Coronary artery (tissue), 2 donors: ENCODE measurements at regions not wholly inside any gene's neighbourhood (a gene's known extent, or its start where the extent isn't known, plus 50 kb on each side); places are given as distances from the start of the nearest gene placed in this dataset.

Source experiments
- DNase-seq: peaks from one replicate; pipeline ENCODE4 v3.0.0-alpha.2; 2017; ENCODE audit warnings: low spot score
- H3K27ac ChIP-seq, 2 donors: fragments of 200-600 bp; sonication (generic); one replicate each; pipeline ENCODE4 v1.5.1; 2016 to 2019
- H3K4me3 ChIP-seq: fragments of 200-600 bp; sonication (generic); 2 replicates; pipeline ENCODE4 v1.5.1; 2016; ENCODE audit warnings: mild to moderate bottlenecking, moderate library complexity
- CTCF ChIP-seq: fragments of 200-600 bp; sonication (generic); IDR thresholded peaks from one replicate; pipeline ENCODE4 v1.5.1; 2019; ENCODE audit warnings: antibody characterized with exemption

DNA sequence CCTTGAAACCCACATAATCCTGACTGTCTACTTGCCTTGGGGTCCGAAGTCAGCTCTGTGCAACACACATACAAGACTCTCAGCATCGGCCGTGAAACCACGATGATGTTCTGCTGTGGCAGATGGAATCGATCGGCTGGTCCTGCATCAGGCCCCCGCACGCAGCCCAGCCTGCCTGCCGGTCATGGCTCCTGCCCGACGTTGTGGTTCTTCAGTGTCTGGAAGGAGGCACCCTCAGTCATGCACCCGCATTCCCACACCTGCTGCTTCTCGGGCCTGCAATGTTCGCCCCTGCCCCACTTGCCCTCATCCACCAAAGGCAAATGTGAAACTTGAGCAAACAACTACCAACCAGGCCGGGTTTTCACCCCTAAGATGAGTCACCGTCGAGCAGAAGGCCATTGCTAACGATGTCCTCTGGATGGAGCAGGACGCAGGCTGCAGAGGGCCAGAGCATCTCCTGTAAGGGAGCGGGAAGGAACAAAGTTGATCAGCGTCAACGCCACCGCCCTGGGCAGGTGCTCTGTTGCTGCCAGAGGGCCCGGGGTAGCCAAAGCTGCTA is 128.9 kb upstream of the PDE10A start:
- Histone ChIP-seq H3K27ac (no peak overlapping the region), H3K4me3 (no peak overlapping the region)
- TF ChIP-seq CTCF = no peak
- no peak for DNase-seq

DNA sequence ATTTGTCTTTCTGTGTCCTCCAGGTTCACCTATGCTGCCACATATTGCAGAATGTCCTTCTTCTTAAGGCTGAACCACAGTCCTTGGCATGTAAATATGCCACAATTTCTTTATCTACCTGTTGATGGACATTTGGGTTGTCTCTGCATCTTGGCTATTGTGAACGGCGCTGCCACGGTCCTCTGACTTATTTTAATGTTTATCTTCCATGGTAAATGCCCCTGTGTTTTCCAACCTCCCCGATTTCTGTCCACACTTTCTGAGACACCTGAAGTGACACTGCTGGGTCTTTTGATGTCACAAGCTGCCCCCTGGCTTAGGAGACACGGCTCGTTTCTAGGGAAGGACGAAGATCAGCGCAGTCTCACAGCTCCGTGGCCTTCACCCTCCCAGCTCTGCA is 128.3 kb upstream of the PDE10A start:
- Histone ChIP-seq H3K4me3 (no peak overlapping the region), H3K27ac (no peak overlapping the region)
- no peak for DNase-seq
- TF ChIP-seq CTCF = no peak

GRCh38 chr6:165782812-165783211 is 119.8 kb upstream of the PDE10A start:
- no peak overlapping the region for H3K27ac ChIP-seq
- DNase-seq = no peak
- H3K4me3 ChIP-seq = no peak overlapping the region
- no peak for TF ChIP-seq CTCF

GRCh38 chr6:165782134-165782533 is 119.1 kb upstream of the PDE10A start:
- TF ChIP-seq CTCF = no peak
- Histone ChIP-seq H3K4me3 (no peak overlapping the region), H3K27ac (no peak overlapping the region)
- no peak for DNase-seq

- Histone ChIP-seq H3K4me3 (no peak overlapping the region), H3K27ac (no peak overlapping the region)
- no peak for DNase-seq
- no peak for TF ChIP-seq CTCF
Observed at GRCh38 chr6:165777680-165778079, 114.6 kb upstream of the PDE10A start.

DNA sequence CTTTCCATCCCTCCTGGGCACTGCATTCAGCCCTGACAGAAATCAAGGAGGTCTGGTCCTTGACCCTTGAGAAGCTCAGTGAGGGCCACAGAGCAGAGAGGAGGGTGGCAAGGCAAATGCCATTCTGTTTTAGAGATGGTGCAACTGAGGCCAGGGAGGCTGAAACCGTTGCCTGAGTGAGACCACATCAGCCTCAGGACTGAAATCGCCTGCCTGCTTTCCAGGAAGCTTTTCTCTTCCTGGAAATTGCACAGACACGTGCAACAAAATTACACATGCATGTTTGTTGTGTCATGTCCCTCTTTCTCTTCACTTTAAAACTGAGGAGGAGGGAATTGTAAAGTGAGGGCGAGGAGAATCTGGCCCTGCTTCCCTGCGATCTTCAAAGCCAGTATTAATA is 113.7 kb upstream of the PDE10A start:
- no peak for DNase-seq
- H3K27ac ChIP-seq = no peak overlapping the region
- no peak for TF ChIP-seq CTCF
- no peak overlapping the region for H3K4me3 ChIP-seq

- Histone ChIP-seq H3K27ac (no peak overlapping the region), H3K4me3 (no peak overlapping the region)
- no peak for TF ChIP-seq CTCF
- DNase-seq = no peak
Observed at GRCh38 chr6:165775721-165776120, 112.7 kb upstream of the PDE10A start.
